ENCODE measurements at regions not wholly inside any gene's neighbourhood (a gene's known extent, or its start where the extent isn't known, plus 50 kb on each side); places are given as distances from the start of the nearest gene placed in this dataset.

- H3K9me3 Mint-ChIP-seq: peaks cover 33% of the 10 kb centered on the region
- H3K27ac Mint-ChIP-seq: no peak overlapping the region
- peaks cover 4% of the 10 kb centered on the region for H3K27me3 Mint-ChIP-seq (ENCODE audit: low read depth)
- H3K36me3 Mint-ChIP-seq (ENCODE audit: low read depth): peaks cover 4% of the 10 kb centered on the region
- TF ChIP-seq CTCF (IDR thresholded peaks at IDR 0.05; ENCODE audit: unreplicated experiment in 3 of 3): no peak
- no peak overlapping the region for H3K4me3 Mint-ChIP-seq
- H3K4me1 Mint-ChIP-seq: no peaks in the 10 kb centered on the region
Observed at GRCh38 chr6:155611742-155612141, 156.1 kb upstream of the NOX3 start.

- Mint-ChIP-seq H3K4me3 (no peak overlapping the region), H3K9me3 (peaks cover 5% of the 10 kb centered on the region), H3K4me1 (no peaks in the 10 kb centered on the region), H3K27ac (no peak overlapping the region), H3K36me3 (ENCODE audit: low read depth) (no peaks in the 10 kb centered on the region), H3K27me3 (ENCODE audit: low read depth) (no peaks in the 10 kb centered on the region)
- no peak for TF ChIP-seq CTCF (IDR thresholded peaks at IDR 0.05; ENCODE audit: unreplicated experiment in 3 of 3)
Observed at GRCh38 chr6:155604991-155605390, 149.4 kb upstream of the NOX3 start.

- Mint-ChIP-seq H3K27ac (no peak overlapping the region), H3K4me3 (no peak overlapping the region), H3K4me1 (no peaks in the 10 kb centered on the region), H3K27me3 (ENCODE audit: low read depth) (no peaks in the 10 kb centered on the region), H3K36me3 (ENCODE audit: low read depth) (no peaks in the 10 kb centered on the region), H3K9me3 (no peaks in the 10 kb centered on the region)
- TF ChIP-seq CTCF (IDR thresholded peaks at IDR 0.05; ENCODE audit: unreplicated experiment in 3 of 3): no peak
Observed at GRCh38 chr6:155599561-155599960, 143.9 kb upstream of the NOX3 start.

- H3K27ac Mint-ChIP-seq: no peak overlapping the region
- no peaks in the 10 kb centered on the region for H3K9me3 Mint-ChIP-seq
- no peak overlapping the region for H3K4me3 Mint-ChIP-seq
- no peaks in the 10 kb centered on the region for H3K27me3 Mint-ChIP-seq (ENCODE audit: low read depth)
- no peak for TF ChIP-seq CTCF (IDR thresholded peaks at IDR 0.05; ENCODE audit: unreplicated experiment in 3 of 3)
- H3K4me1 Mint-ChIP-seq: no peaks in the 10 kb centered on the region
- no peaks in the 10 kb centered on the region for H3K36me3 Mint-ChIP-seq (ENCODE audit: low read depth)
Observed at GRCh38 chr6:155599160-155599559, 143.5 kb upstream of the NOX3 start.

- Mint-ChIP-seq H3K27me3 (ENCODE audit: low read depth) (no peaks in the 10 kb centered on the region), H3K9me3 (peaks cover 5% of the 10 kb centered on the region), H3K36me3 (ENCODE audit: low read depth) (no peaks in the 10 kb centered on the region), H3K27ac (no peak overlapping the region), H3K4me1 (no peaks in the 10 kb centered on the region), H3K4me3 (no peak overlapping the region)
- TF ChIP-seq CTCF (IDR thresholded peaks at IDR 0.05; ENCODE audit: unreplicated experiment in 3 of 3): no peak
Observed at GRCh38 chr6:155595284-155595683, 139.6 kb upstream of the NOX3 start.

GRCh38 chr6:155591741-155592140, 136.1 kb upstream of the NOX3 start:
- H3K4me3 Mint-ChIP-seq: no peak overlapping the region
- no peak for TF ChIP-seq CTCF (IDR thresholded peaks at IDR 0.05; ENCODE audit: unreplicated experiment in 3 of 3)
- H3K27ac Mint-ChIP-seq: no peak overlapping the region

More at GRCh38 chr6:155591741-155592140, 136.1 kb upstream of the NOX3 start:
- Mint-ChIP-seq H3K27me3 (ENCODE audit: low read depth) (no peaks in the 10 kb centered on the region), H3K9me3 (peaks cover 5% of the 10 kb centered on the region), H3K36me3 (ENCODE audit: low read depth) (no peaks in the 10 kb centered on the region), H3K4me1 (no peaks in the 10 kb centered on the region)
